WTC11 (cell line): ENCODE measurements at regions not wholly inside any gene's neighbourhood (a gene's known extent, or its start where the extent isn't known, plus 50 kb on each side); places are given as distances from the start of the nearest gene placed in this dataset.

Experiments used
- ATAC-seq: fragments of 200-7000 bp; cut with Tn5 transposase; 2 replicates; pipeline ENCODE4 v1.10.0; 2021; ENCODE audit warnings: mild to moderate bottlenecking, moderate library complexity
- CTCF ChIA-PET: fragments of 300-600 bp; sonication (Branson Sonifier 250); formaldehyde crosslinking; loops from one replicate; lab custom pipeline; 2021; ENCODE audit warnings: antibody characterized with exemption; lab: Charles Lee
- POLR2A ChIA-PET: fragments of 350-600 bp; sonication (Branson Sonifier 250); formaldehyde crosslinking; loops from one replicate; lab custom pipeline; 2021; ENCODE audit warnings: antibody characterized with exemption; lab: Charles Lee
- DNase-seq: peaks from one replicate; pipeline ENCODE4 v3.0.0; 2021; ENCODE audit warnings: low spot score
- H3K27ac Mint-ChIP-seq: 2 replicates; pipeline ENCODE4 v1.8.0; 2021; ENCODE audit warnings: mixed read lengths
- H3K27me3 Mint-ChIP-seq: 2 replicates; pipeline ENCODE4 v1.8.0; 2021; ENCODE audit warnings: low read depth, mild to moderate bottlenecking, moderate library complexity, mixed read lengths
- H3K36me3 Mint-ChIP-seq: 2 replicates; pipeline ENCODE4 v1.8.0; 2021; ENCODE audit warnings: mixed read lengths
- H3K4me1 Mint-ChIP-seq: 2 replicates; pipeline ENCODE4 v1.8.0; 2022; ENCODE audit warnings: mixed read lengths
- H3K4me3 Mint-ChIP-seq: 2 replicates; pipeline ENCODE4 v1.8.0; 2021; ENCODE audit warnings: mild to moderate bottlenecking, moderate library complexity, mixed read lengths
- H3K9me3 Mint-ChIP-seq: 2 replicates; pipeline ENCODE4 v1.8.0; 2021; ENCODE audit warnings: mixed read lengths
- CBFB ChIP-seq: sonication (generic); formaldehyde crosslinking; IDR thresholded peaks from 2 replicates; pipeline ENCODE4 v1.8.1; 2022; ENCODE audit warnings: mild to moderate bottlenecking, low read depth, missing genetic modification reagents
- CREM ChIP-seq: sonication (generic); formaldehyde crosslinking; IDR thresholded peaks from 2 replicates; pipeline ENCODE4 v1.8.1; 2022; ENCODE audit warnings: mild to moderate bottlenecking, missing genetic modification reagents, moderate library complexity
- EMX1 ChIP-seq: fragments of 250-450 bp; sonication (Bioruptor Pico); IDR thresholded peaks from 2 replicates; pipeline ENCODE4 v1.8.0; 2021; ENCODE audit warnings: mild to moderate bottlenecking
- FOXP1 ChIP-seq: sonication (generic); formaldehyde crosslinking; IDR thresholded peaks from 2 replicates; pipeline ENCODE4 v1.8.0; 2022; ENCODE audit warnings: missing genetic modification reagents, mild to moderate bottlenecking, moderate library complexity, borderline replicate concordance
- IRF2 ChIP-seq: sonication (generic); formaldehyde crosslinking; IDR thresholded peaks from 2 replicates; pipeline ENCODE4 v1.8.0; 2022; ENCODE audit warnings: low read depth, missing genetic modification reagents, borderline replicate concordance
- JAZF1 ChIP-seq: fragments of 250-450 bp; sonication (Bioruptor Pico); IDR thresholded peaks from 2 replicates; pipeline ENCODE4 v1.9.0; 2021; ENCODE audit warnings: moderate library complexity, mild to moderate bottlenecking, inconsistent platforms
- MYBL2 ChIP-seq: sonication (generic); formaldehyde crosslinking; IDR thresholded peaks from 2 replicates; pipeline ENCODE4 v1.8.1; 2023; ENCODE audit warnings: mild to moderate bottlenecking, moderate library complexity, missing genetic modification reagents
- NFYB ChIP-seq: sonication (generic); formaldehyde crosslinking; conservative IDR thresholded peaks from 2 replicates; pipeline ENCODE4 v1.8.0; 2022; ENCODE audit warnings: low read depth, missing genetic modification reagents
- NR1H2 ChIP-seq: sonication (generic); formaldehyde crosslinking; IDR thresholded peaks from 2 replicates; pipeline ENCODE4 v1.9.0; 2021; ENCODE audit warnings: mild to moderate bottlenecking, moderate library complexity, missing genetic modification reagents
- ZNF138 ChIP-seq: sonication (generic); formaldehyde crosslinking; conservative IDR thresholded peaks from 2 replicates; pipeline ENCODE4 v1.8.1; 2022; ENCODE audit warnings: mild to moderate bottlenecking, moderate library complexity, missing genetic modification reagents
- ZNF416 ChIP-seq: fragments of 250-450 bp; sonication (Bioruptor Pico); IDR thresholded peaks from 2 replicates; pipeline ENCODE4 v1.9.0; 2021; ENCODE audit warnings: mild to moderate bottlenecking, inconsistent platforms
- TF ChIP-seq, protein P1 (sequence below): sonication (generic); formaldehyde crosslinking; IDR thresholded peaks from 2 replicates; pipeline ENCODE4 v1.8.1; 2022; ENCODE audit warnings: low read depth, missing genetic modification reagents, borderline replicate concordance
- TF ChIP-seq, protein P2 (sequence below): sonication (generic); formaldehyde crosslinking; IDR thresholded peaks from 2 replicates; pipeline ENCODE4 v1.8.1; 2022; ENCODE audit warnings: mild to moderate bottlenecking, missing genetic modification reagents, moderate library complexity, borderline replicate concordance
- TF ChIP-seq, protein P3 (sequence below): sonication (generic); formaldehyde crosslinking; IDR thresholded peaks from 2 replicates; pipeline ENCODE4 v1.8.0; 2022; ENCODE audit warnings: missing genetic modification reagents
- TF ChIP-seq, protein P4 (sequence below): sonication (generic); formaldehyde crosslinking; IDR thresholded peaks from 2 replicates; pipeline ENCODE4 v1.8.1; 2023; ENCODE audit warnings: mild to moderate bottlenecking, missing genetic modification reagents, moderate library complexity
- TF ChIP-seq, protein P5 (sequence below): sonication (generic); formaldehyde crosslinking; IDR thresholded peaks from 2 replicates; pipeline ENCODE4 v1.8.1; 2022; ENCODE audit warnings: low read depth, mild to moderate bottlenecking, moderate library complexity, missing genetic modification reagents, borderline replicate concordance
- TF ChIP-seq, protein P6 (sequence below): sonication (generic); formaldehyde crosslinking; IDR thresholded peaks from 2 replicates; pipeline ENCODE4 v1.8.0; 2022; ENCODE audit warnings: mild to moderate bottlenecking, missing genetic modification reagents
- TF ChIP-seq, protein P7 (sequence below): sonication (generic); formaldehyde crosslinking; IDR thresholded peaks from 2 replicates; pipeline ENCODE4 v1.8.0; 2023; ENCODE audit warnings: mild to moderate bottlenecking, missing genetic modification reagents
- TF ChIP-seq, protein P8 (sequence below): fragments of 200-600 bp; IDR thresholded peaks from 2 replicates; pipeline ENCODE4 v1.8.0; 2022; ENCODE audit warnings: antibody characterized with exemption

DNA sequence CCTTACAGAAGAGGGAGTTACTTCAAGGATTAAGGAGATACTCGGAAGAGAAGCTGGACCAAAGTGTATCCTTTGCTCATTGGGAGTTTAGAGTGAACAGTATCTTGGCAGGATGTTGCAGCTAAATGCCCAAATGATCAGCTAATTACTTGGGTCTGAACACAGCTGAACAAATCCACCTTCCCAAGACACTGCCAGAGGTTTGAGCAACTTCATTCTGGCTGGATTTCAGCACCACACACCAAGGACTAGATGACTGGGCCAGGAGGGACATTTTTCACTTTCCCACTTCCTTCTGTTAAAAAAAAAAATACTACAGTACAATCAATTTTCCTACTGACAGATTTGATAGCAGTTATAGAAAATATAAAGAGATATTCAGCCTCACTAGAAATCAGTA lies 324.6 kb downstream of the MID1IP1 start:
- DNase-seq (no peak), ATAC-seq (no peak)
- Mint-ChIP-seq H3K9me3 (no peaks in the 10 kb centered on the region), H3K27me3 (no peaks in the 10 kb centered on the region; the same call in 1 of the 2 replicates), H3K4me1 (peaks cover 8% of the 10 kb centered on the region), H3K27ac (no peak overlapping the region), H3K4me3 (no peak overlapping the region), H3K36me3 (no peaks in the 10 kb centered on the region)
- TF ChIP-seq, protein P1, sequence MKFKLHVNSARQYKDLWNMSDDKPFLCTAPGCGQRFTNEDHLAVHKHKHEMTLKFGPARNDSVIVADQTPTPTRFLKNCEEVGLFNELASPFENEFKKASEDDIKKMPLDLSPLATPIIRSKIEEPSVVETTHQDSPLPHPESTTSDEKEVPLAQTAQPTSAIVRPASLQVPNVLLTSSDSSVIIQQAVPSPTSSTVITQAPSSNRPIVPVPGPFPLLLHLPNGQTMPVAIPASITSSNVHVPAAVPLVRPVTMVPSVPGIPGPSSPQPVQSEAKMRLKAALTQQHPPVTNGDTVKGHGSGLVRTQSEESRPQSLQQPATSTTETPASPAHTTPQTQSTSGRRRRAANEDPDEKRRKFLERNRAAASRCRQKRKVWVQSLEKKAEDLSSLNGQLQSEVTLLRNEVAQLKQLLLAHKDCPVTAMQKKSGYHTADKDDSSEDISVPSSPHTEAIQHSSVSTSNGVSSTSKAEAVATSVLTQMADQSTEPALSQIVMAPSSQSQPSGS = no peak
- TF ChIP-seq FOXP1 (no peak), JAZF1 (CRISPR knock-in tag) (no peak), NFYB (CRISPR knock-in tag) (no peak), ZNF138 (CRISPR knock-in tag) (no peak), EMX1 (CRISPR knock-in tag) (no peak)
- TF ChIP-seq, protein P2, sequence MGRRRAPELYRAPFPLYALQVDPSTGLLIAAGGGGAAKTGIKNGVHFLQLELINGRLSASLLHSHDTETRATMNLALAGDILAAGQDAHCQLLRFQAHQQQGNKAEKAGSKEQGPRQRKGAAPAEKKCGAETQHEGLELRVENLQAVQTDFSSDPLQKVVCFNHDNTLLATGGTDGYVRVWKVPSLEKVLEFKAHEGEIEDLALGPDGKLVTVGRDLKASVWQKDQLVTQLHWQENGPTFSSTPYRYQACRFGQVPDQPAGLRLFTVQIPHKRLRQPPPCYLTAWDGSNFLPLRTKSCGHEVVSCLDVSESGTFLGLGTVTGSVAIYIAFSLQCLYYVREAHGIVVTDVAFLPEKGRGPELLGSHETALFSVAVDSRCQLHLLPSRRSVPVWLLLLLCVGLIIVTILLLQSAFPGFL (CRISPR knock-in tag) = no peak
- TF ChIP-seq, protein P3, sequence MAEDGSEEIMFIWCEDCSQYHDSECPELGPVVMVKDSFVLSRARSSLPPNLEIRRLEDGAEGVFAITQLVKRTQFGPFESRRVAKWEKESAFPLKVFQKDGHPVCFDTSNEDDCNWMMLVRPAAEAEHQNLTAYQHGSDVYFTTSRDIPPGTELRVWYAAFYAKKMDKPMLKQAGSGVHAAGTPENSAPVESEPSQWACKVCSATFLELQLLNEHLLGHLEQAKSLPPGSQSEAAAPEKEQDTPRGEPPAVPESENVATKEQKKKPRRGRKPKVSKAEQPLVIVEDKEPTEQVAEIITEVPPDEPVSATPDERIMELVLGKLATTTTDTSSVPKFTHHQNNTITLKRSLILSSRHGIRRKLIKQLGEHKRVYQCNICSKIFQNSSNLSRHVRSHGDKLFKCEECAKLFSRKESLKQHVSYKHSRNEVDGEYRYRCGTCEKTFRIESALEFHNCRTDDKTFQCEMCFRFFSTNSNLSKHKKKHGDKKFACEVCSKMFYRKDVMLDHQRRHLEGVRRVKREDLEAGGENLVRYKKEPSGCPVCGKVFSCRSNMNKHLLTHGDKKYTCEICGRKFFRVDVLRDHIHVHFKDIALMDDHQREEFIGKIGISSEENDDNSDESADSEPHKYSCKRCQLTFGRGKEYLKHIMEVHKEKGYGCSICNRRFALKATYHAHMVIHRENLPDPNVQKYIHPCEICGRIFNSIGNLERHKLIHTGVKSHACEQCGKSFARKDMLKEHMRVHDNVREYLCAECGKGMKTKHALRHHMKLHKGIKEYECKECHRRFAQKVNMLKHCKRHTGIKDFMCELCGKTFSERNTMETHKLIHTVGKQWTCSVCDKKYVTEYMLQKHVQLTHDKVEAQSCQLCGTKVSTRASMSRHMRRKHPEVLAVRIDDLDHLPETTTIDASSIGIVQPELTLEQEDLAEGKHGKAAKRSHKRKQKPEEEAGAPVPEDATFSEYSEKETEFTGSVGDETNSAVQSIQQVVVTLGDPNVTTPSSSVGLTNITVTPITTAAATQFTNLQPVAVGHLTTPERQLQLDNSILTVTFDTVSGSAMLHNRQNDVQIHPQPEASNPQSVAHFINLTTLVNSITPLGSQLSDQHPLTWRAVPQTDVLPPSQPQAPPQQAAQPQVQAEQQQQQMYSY (CRISPR knock-in tag) = no peak
- TF ChIP-seq, protein P4, sequence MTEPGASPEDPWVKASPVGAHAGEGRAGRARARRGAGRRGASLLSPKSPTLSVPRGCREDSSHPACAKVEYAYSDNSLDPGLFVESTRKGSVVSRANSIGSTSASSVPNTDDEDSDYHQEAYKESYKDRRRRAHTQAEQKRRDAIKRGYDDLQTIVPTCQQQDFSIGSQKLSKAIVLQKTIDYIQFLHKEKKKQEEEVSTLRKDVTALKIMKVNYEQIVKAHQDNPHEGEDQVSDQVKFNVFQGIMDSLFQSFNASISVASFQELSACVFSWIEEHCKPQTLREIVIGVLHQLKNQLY (CRISPR knock-in tag) = no peak
- TF ChIP-seq, protein P5, sequence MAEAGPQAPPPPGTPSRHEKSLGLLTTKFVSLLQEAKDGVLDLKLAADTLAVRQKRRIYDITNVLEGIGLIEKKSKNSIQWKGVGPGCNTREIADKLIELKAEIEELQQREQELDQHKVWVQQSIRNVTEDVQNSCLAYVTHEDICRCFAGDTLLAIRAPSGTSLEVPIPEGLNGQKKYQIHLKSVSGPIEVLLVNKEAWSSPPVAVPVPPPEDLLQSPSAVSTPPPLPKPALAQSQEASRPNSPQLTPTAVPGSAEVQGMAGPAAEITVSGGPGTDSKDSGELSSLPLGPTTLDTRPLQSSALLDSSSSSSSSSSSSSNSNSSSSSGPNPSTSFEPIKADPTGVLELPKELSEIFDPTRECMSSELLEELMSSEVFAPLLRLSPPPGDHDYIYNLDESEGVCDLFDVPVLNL = no peak
- TF ChIP-seq, protein P6, sequence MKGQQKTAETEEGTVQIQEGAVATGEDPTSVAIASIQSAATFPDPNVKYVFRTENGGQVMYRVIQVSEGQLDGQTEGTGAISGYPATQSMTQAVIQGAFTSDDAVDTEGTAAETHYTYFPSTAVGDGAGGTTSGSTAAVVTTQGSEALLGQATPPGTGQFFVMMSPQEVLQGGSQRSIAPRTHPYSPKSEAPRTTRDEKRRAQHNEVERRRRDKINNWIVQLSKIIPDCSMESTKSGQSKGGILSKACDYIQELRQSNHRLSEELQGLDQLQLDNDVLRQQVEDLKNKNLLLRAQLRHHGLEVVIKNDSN (CRISPR knock-in tag) = no peak
- TF ChIP-seq, protein P7, sequence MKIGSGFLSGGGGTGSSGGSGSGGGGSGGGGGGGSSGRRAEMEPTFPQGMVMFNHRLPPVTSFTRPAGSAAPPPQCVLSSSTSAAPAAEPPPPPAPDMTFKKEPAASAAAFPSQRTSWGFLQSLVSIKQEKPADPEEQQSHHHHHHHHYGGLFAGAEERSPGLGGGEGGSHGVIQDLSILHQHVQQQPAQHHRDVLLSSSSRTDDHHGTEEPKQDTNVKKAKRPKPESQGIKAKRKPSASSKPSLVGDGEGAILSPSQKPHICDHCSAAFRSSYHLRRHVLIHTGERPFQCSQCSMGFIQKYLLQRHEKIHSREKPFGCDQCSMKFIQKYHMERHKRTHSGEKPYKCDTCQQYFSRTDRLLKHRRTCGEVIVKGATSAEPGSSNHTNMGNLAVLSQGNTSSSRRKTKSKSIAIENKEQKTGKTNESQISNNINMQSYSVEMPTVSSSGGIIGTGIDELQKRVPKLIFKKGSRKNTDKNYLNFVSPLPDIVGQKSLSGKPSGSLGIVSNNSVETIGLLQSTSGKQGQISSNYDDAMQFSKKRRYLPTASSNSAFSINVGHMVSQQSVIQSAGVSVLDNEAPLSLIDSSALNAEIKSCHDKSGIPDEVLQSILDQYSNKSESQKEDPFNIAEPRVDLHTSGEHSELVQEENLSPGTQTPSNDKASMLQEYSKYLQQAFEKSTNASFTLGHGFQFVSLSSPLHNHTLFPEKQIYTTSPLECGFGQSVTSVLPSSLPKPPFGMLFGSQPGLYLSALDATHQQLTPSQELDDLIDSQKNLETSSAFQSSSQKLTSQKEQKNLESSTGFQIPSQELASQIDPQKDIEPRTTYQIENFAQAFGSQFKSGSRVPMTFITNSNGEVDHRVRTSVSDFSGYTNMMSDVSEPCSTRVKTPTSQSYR (CRISPR knock-in tag) = no peak
- CTCF ChIA-PET = no interaction called here
- POLR2A ChIA-PET = no interaction called here

DNA sequence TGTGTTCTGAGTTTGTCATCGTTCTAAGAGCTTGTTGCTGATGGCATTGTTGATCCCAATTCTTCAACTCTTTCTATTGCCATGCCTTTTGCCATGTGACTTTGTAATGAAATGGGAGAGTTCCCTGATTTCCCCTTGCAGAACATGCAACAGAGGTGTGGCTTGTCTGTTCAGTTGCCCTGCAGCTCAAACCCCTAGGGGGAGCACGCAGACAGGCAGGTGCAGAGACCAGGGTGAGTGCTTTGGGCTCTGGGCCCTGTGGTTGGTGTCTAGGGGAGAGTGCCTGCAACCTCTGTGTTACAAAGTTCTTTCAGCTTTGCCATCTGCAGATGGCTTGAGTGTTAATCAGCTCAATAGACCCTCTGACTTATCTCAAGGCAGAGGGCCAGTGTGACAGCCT lies 332.7 kb downstream of the MID1IP1 start:
- no peak overlapping the region for H3K4me3 Mint-ChIP-seq
- 0 out of 2 replicates have a peak, but pooled peaks cover 2% of the 10 kb centered on the region for H3K36me3 Mint-ChIP-seq
- CTCF ChIA-PET = interaction anchor here (1.1 to 2.2 kb wide), 6 partner anchors 10 to 208 kb away, joined by 3 to 6 read pairs (median 3); no protein-coding TSS in a partner anchor
- ATAC-seq (peak; percentile 95), DNase-seq (peak; percentile 53)
- no peaks in the 10 kb centered on the region for H3K9me3 Mint-ChIP-seq
- no peak overlapping the region for H3K27ac Mint-ChIP-seq
- H3K4me1 Mint-ChIP-seq = peaks cover 14% of the 10 kb centered on the region
- POLR2A ChIA-PET = no interaction called here
- TF ChIP-seq NR1H2 (CRISPR knock-in tag) (no peak), CREM (no peak), MYBL2 (CRISPR knock-in tag) (no peak), CBFB (no peak), ZNF416 (CRISPR knock-in tag) (no peak), IRF2 (CRISPR knock-in tag) (no peak)
- TF ChIP-seq, protein P8, sequence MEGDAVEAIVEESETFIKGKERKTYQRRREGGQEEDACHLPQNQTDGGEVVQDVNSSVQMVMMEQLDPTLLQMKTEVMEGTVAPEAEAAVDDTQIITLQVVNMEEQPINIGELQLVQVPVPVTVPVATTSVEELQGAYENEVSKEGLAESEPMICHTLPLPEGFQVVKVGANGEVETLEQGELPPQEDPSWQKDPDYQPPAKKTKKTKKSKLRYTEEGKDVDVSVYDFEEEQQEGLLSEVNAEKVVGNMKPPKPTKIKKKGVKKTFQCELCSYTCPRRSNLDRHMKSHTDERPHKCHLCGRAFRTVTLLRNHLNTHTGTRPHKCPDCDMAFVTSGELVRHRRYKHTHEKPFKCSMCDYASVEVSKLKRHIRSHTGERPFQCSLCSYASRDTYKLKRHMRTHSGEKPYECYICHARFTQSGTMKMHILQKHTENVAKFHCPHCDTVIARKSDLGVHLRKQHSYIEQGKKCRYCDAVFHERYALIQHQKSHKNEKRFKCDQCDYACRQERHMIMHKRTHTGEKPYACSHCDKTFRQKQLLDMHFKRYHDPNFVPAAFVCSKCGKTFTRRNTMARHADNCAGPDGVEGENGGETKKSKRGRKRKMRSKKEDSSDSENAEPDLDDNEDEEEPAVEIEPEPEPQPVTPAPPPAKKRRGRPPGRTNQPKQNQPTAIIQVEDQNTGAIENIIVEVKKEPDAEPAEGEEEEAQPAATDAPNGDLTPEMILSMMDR = 0 out of 2 replicates have a peak, but pooled peaks have one; percentile 28
- H3K27me3 Mint-ChIP-seq = peaks cover 3% of the 10 kb centered on the region; the same call in 1 of the 2 replicates
